SK-N-MC (cell line): ENCODE measurements at regions not wholly inside any gene's neighbourhood (a gene's known extent, or its start where the extent isn't known, plus 50 kb on each side); places are given as distances from the start of the nearest gene placed in this dataset.

ENCODE experiments used
- EZH2 ChIP-seq: fragments of 200-600 bp; sonication (generic); IDR thresholded peaks from one replicate; pipeline ENCODE4 v1.6.1; 2017; ENCODE audit warnings: antibody characterized with exemption
- FOXP2 ChIP-seq: optimal IDR thresholded peaks from 2 replicates; pipeline ENCODE3; 2011; ENCODE audit warnings: mild to moderate bottlenecking, moderate library complexity; ENCODE audit not compliant: insufficient read depth; ENCODE audit errors: extremely low read length, control extremely low read depth
- POLR2AphosphoS5 ChIP-seq: IDR thresholded peaks from 2 replicates; pipeline ENCODE4 v1.6.1; 2012; ENCODE audit warnings: mild to moderate bottlenecking, low read depth, low read length, borderline replicate concordance

- no peak for TF ChIP-seq POLR2AphosphoS5
- TF ChIP-seq EZH2 = no peak
- no peak for TF ChIP-seq FOXP2
These were observed 250.1 kb downstream of the BCL2 start for GRCh38 chr18:63069496-63069895.
